Esophagus muscularis mucosa (tissue), 3 donors: ENCODE measurements at regions not wholly inside any gene's neighbourhood (a gene's known extent, or its start where the extent isn't known, plus 50 kb on each side); places are given as distances from the start of the nearest gene placed in this dataset.

Source experiments
- CTCF ChIP-seq, 3 experiments: fragments of 200-600 bp in 2 of 3; fragments of 450-650 bp in 1 of 3; sonication (generic) in 2 of 3; IDR thresholded peaks; one replicate each; pipeline ENCODE4 v1.5.1; 2017 to 2019; ENCODE audit warnings: antibody characterized with exemption in 3 of 3, mild to moderate bottlenecking in 2 of 3, moderate library complexity in 1 of 3
- POLR2A ChIP-seq: fragments of 450-650 bp; IDR thresholded peaks from one replicate; pipeline ENCODE4 v1.6.1; 2017; ENCODE audit warnings: antibody characterized with exemption, moderate library complexity, mild to moderate bottlenecking, low read depth

DNA sequence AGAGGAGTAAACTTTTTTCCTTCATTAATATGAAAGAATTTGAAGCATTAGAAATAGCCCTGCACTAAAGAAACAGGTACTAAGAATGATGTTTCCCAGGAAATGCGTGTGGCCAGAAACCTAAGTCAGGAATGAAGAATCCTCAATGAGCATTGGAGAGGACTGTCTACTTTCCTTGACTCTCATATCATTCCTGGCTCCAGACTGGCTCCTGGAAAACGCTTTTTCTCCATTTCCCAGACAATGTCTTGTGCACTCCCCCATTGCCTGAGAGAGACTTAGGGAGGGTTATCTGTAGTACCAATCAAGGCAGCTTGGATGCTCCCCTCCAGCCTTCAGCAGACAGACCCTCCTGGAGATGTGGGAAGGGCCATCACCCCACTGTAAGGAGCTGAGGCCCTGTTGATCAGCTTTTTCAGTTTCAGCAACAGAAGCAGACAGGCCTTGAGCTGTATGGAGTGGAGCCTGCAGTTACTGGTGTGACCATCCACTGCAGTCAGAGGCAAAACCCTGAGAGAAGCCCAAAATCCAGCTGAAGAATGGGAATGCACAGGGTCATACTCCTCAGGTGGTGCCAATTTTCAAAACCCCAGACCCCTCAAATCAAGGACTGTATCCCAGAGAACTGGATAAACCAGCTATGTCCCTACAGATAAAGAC is 127.3 kb upstream of the NT5E start:
- no peak for TF ChIP-seq CTCF (IDR thresholded peaks at IDR 0.05)
- no peak for TF ChIP-seq POLR2A
